Endothelial cell of umbilical vein (primary cell): ENCODE measurements at regions not wholly inside any gene's neighbourhood (a gene's known extent, or its start where the extent isn't known, plus 50 kb on each side); places are given as distances from the start of the nearest gene placed in this dataset.

ENCODE experiments used
- BruUV-seq: library from RNA; stranded (reverse); fragments of 400-500 nt; replicated peaks from 2 replicates; lab custom pipeline; 2021; lab: Mats Ljungman, UMichigan
- CTCF ChIA-PET: fragments of 300-600, 350-600 bp; sonication (Branson Sonifier 250); formaldehyde crosslinking; loops from one replicate; lab custom pipeline; 2021; ENCODE audit warnings: antibody characterized with exemption, inconsistent platforms; lab: Charles Lee
- POLR2A ChIA-PET: fragments of 300-600, 350-600 bp; sonication (Branson Sonifier 250); formaldehyde crosslinking; loops from one replicate; lab custom pipeline; 2021; ENCODE audit warnings: antibody characterized with exemption, inconsistent platforms; lab: Charles Lee
- DNase-seq: peaks from one replicate; pipeline ENCODE4 v3.0.0-alpha.2; 2011; ENCODE audit warnings: low read depth, low spot score
- FAIRE-seq: peaks from 2 replicates; lab custom pipeline; 2011; peaks lifted over from hg19 to GRCh38; lab: Jason Lieb, UNC
- H2AFZ ChIP-seq: 2 replicates; pipeline ENCODE4 v1.6.0; 2012; ENCODE audit warnings: low read depth, low read length, control low read depth, inconsistent platforms
- H3K27ac ChIP-seq: 2 replicates; pipeline ENCODE4 v1.5.1; 2011; ENCODE audit warnings: low read depth, mild to moderate bottlenecking, control low read depth, low read length, moderate library complexity; ENCODE audit not compliant: insufficient read depth
- H3K27me3 ChIP-seq, 2 experiments: 2 replicates each; pipeline versions ENCODE4 v1.6.0 to v1.6.1; 2011; ENCODE audit warnings: low read length in 2 of 2, mixed read lengths in 1 of 2; ENCODE audit not compliant: control insufficient read depth in 2 of 2, insufficient read depth in 2 of 2
- H3K36me3 ChIP-seq, 2 experiments: 2 replicates in 1 of 2; 3 replicates in 1 of 2; pipeline ENCODE4 v1.5.1; 2011; ENCODE audit warnings: low read length in 2 of 2, mild to moderate bottlenecking in 1 of 2, moderate library complexity in 1 of 2; ENCODE audit not compliant: control insufficient read depth in 2 of 2, insufficient read depth in 2 of 2; ENCODE audit errors: extremely low read depth in 1 of 2
- H3K4me1 ChIP-seq: 3 replicates; pipeline ENCODE4 v1.5.1; 2011; ENCODE audit warnings: mild to moderate bottlenecking, low read length; ENCODE audit not compliant: control insufficient read depth, insufficient read depth; ENCODE audit errors: extremely low read depth
- H3K4me2 ChIP-seq: 2 replicates; pipeline ENCODE4 v1.6.1; 2011; ENCODE audit warnings: low read length, control low read depth, mixed read lengths; ENCODE audit not compliant: insufficient read depth
- H3K4me3 ChIP-seq, 3 experiments: fragments of 200-600 bp in 1 of 3; sonication (generic), shearing (Covaris generic) in 1 of 3; replicated peaks in 1 of 3; 2 replicates each; pipeline ENCODE4 v1.5.1; 2011 to 2016; ENCODE audit warnings: control low read depth in 3 of 3, low read length in 3 of 3, mild to moderate bottlenecking in 2 of 3, inconsistent platforms in 1 of 3, low read depth in 1 of 3, moderate library complexity in 1 of 3; ENCODE audit not compliant: insufficient read depth in 1 of 3
- H3K79me2 ChIP-seq: 2 replicates; pipeline ENCODE4 v1.6.0; 2012; ENCODE audit warnings: low read length, inconsistent platforms; ENCODE audit not compliant: control insufficient read depth, insufficient read depth
- H3K9ac ChIP-seq: replicated peaks from 2 replicates; pipeline ENCODE3; 2011; ENCODE audit warnings: low read length, control low read depth; ENCODE audit not compliant: insufficient read depth; ENCODE audit errors: extremely low read depth
- H3K9me1 ChIP-seq: replicated peaks from 3 replicates; pipeline ENCODE4 v1.6.0; 2011; ENCODE audit warnings: mild to moderate bottlenecking, low read length; ENCODE audit not compliant: control insufficient read depth, insufficient read depth; ENCODE audit errors: extremely low read depth
- H3K9me3 ChIP-seq: replicated peaks from 2 replicates; pipeline ENCODE4 v1.5.1; 2012; ENCODE audit warnings: low read length, inconsistent platforms; ENCODE audit not compliant: control insufficient read depth, insufficient read depth
- H4K20me1 ChIP-seq: replicated peaks from 2 replicates; pipeline ENCODE3; 2011; ENCODE audit warnings: mild to moderate bottlenecking, low read length; ENCODE audit not compliant: control insufficient read depth, insufficient read depth; ENCODE audit errors: extremely low read depth
- CTCF ChIP-seq, 2 donors: IDR thresholded peaks; 1 replicate in 1 of 2; 2 replicates in 1 of 2; pipeline ENCODE4 v1.5.1; 2011; ENCODE audit warnings: low read length in 2 of 2, mild to moderate bottlenecking in 2 of 2, moderate library complexity in 2 of 2, control low read depth in 1 of 2, inconsistent platforms in 1 of 2, low read depth in 1 of 2; ENCODE audit not compliant: insufficient read depth in 1 of 2; ENCODE audit errors: extremely low read depth in 1 of 2
- EZH2 ChIP-seq: IDR thresholded peaks from 2 replicates; pipeline ENCODE4 v1.6.1; 2012; ENCODE audit warnings: borderline replicate concordance, low read depth, mild to moderate bottlenecking, moderate library complexity, low read length, inconsistent platforms; ENCODE audit not compliant: severe bottlenecking
- FOS ChIP-seq: IDR thresholded peaks from 2 replicates; pipeline ENCODE4 v1.6.1; 2011; ENCODE audit warnings: mild to moderate bottlenecking, low read length, moderate library complexity, borderline replicate concordance; ENCODE audit not compliant: insufficient read depth
- GATA2 ChIP-seq: IDR thresholded peaks from 2 replicates; pipeline ENCODE4 v1.7.0; 2011; ENCODE audit warnings: low read depth, mild to moderate bottlenecking, moderate library complexity, mixed read lengths, low read length; ENCODE audit not compliant: insufficient read length, insufficient read depth
- JUN ChIP-seq: IDR thresholded peaks from 2 replicates; pipeline ENCODE4 v1.6.1; 2011; ENCODE audit warnings: borderline replicate concordance, low read depth; ENCODE audit not compliant: insufficient read length, insufficient read depth
- MAX ChIP-seq: IDR thresholded peaks from 2 replicates; pipeline ENCODE4 v1.6.1; 2011; ENCODE audit not compliant: insufficient read depth, insufficient read length
- MYC ChIP-seq: IDR thresholded peaks from one replicate; pipeline ENCODE4 v1.6.1; 2011; ENCODE audit warnings: mild to moderate bottlenecking, low read depth, low read length
- POLR2A ChIP-seq: IDR thresholded peaks from 2 replicates; pipeline ENCODE4 v1.6.1; 2012; ENCODE audit warnings: low read depth, mild to moderate bottlenecking, control low read depth, low read length
- POLR2AphosphoS5 ChIP-seq: IDR thresholded peaks from 2 replicates; pipeline ENCODE4 v1.6.1; 2012; ENCODE audit warnings: low read depth, mild to moderate bottlenecking, control low read depth, low read length, moderate library complexity; ENCODE audit not compliant: insufficient read depth
- dilution Hi-C: fragments of 300-500 bp; cut with MboI; formaldehyde crosslinking; loops from one replicate; pipeline ENCODE4 v1.15.0; 2019; ENCODE audit warnings: low sequenced_read_pairs; ENCODE audit not compliant: extremely low pct_ligation_motif_present
- intact Hi-C: fragments of 100-400 bp; cut with micrococcal nuclease; formaldehyde crosslinking; loops from one replicate; pipeline ENCODE4 v1.10.0; 2022

GRCh38 chr2:207416111-207416510, 113.7 kb upstream of the CREB1 start:
- H3K36me3 ChIP-seq = no peaks in the 10 kb centered on the region
- no TSS peak for BruUV-seq
- DNase-seq = peak; percentile 35
- no peaks in the 10 kb centered on the region for H3K27me3 ChIP-seq
- no peak overlapping the region for H3K27ac ChIP-seq
- H3K4me2 ChIP-seq = no peak overlapping the region
- H3K79me2 ChIP-seq = no peaks in the 10 kb centered on the region
- no peaks in the 10 kb centered on the region for H3K4me1 ChIP-seq
- H2AFZ ChIP-seq = no peak overlapping the region
- TF ChIP-seq JUN (no peak), GATA2 (no peak), POLR2AphosphoS5 (no peak), CTCF (IDR thresholded peaks at IDR 0.05; ENCODE audit: extremely low read depth in 1 of 2, insufficient read depth in 1 of 2, low read depth in 1 of 2, low read length in 2 of 2) (no peak), MYC (no peak), MAX (no peak), EZH2 (no peak), POLR2A (no peak), FOS (no peak)
- no peak for FAIRE-seq
- H3K9me3 ChIP-seq = no peaks in the 10 kb centered on the region
- POLR2A ChIA-PET = no interaction called here
- no peak overlapping the region for H3K4me3 ChIP-seq
- H3K9me1 ChIP-seq = no peaks in the 10 kb centered on the region
- H3K9ac ChIP-seq = no peak overlapping the region
- no peaks in the 10 kb centered on the region for H4K20me1 ChIP-seq
- CTCF ChIA-PET = no interaction called here
- intact Hi-C loops = no loop called here
- dilution Hi-C loops = no loop called here
